ENCODE measurements at regions not wholly inside any gene's neighbourhood (a gene's known extent, or its start where the extent isn't known, plus 50 kb on each side); places are given as distances from the start of the nearest gene placed in this dataset.

GRCh38 chr11:44397586-44398178 lies 87.7 kb upstream of the ALX4 start:
- no peak for TF ChIP-seq CTCF (IDR thresholded peaks at IDR 0.05; ENCODE audit: insufficient read depth, low read length)
- DNase-seq (ENCODE audit: low read depth) = no peak

GRCh38 chr11:44398266-44399030 lies 88.5 kb upstream of the ALX4 start:
- TF ChIP-seq CTCF (IDR thresholded peaks at IDR 0.05; ENCODE audit: insufficient read depth, low read length) = no peak
- DNase-seq (ENCODE audit: low read depth) = no peak
- H3K4me3 ChIP-seq (ENCODE audit: low read depth, low read length) = no peak overlapping the region

More at GRCh38 chr11:44397586-44398178, 87.7 kb upstream of the ALX4 start:
- no peak overlapping the region for H3K4me3 ChIP-seq (ENCODE audit: low read depth, low read length)

- no peak for DNase-seq (ENCODE audit: low read depth)
- no peak for TF ChIP-seq CTCF (IDR thresholded peaks at IDR 0.05; ENCODE audit: insufficient read depth, low read length)
These were observed 90.0 kb upstream of the ALX4 start for GRCh38 chr11:44399968-44400367.

GRCh38 chr11:44400431-44400830 lies 90.5 kb upstream of the ALX4 start:
- H3K4me3 ChIP-seq (ENCODE audit: low read depth, low read length) = no peak overlapping the region
- TF ChIP-seq CTCF (IDR thresholded peaks at IDR 0.05; ENCODE audit: insufficient read depth, low read length) = no peak
- DNase-seq (ENCODE audit: low read depth) = no peak

More at GRCh38 chr11:44399968-44400367, 90.0 kb upstream of the ALX4 start:
- no peak overlapping the region for H3K4me3 ChIP-seq (ENCODE audit: low read depth, low read length)

- DNase-seq (ENCODE audit: low read depth) = no peak
- no peak overlapping the region for H3K4me3 ChIP-seq (ENCODE audit: low read depth, low read length)
- TF ChIP-seq CTCF (IDR thresholded peaks at IDR 0.05; ENCODE audit: insufficient read depth, low read length) = no peak
These were observed 92.6 kb upstream of the ALX4 start for GRCh38 chr11:44402466-44403075.

GRCh38 chr11:44403176-44403575 lies 93.2 kb upstream of the ALX4 start:
- no peak for TF ChIP-seq CTCF (IDR thresholded peaks at IDR 0.05; ENCODE audit: insufficient read depth, low read length)
- no peak for DNase-seq (ENCODE audit: low read depth)
- no peak overlapping the region for H3K4me3 ChIP-seq (ENCODE audit: low read depth, low read length)

Measured in fibroblast of the aortic adventitia (primary cell).